Mesendoderm (in vitro differentiated cells): ENCODE measurements at regions not wholly inside any gene's neighbourhood (a gene's known extent, or its start where the extent isn't known, plus 50 kb on each side); places are given as distances from the start of the nearest gene placed in this dataset.

Experiments
- DNase-seq: peaks from one replicate; pipeline ENCODE4 v3.0.0; 2013
- H2AK5ac ChIP-seq: 2 replicates; pipeline ENCODE4 v1.6.1; 2013; ENCODE audit warnings: low read length, inconsistent platforms
- H2BK120ac ChIP-seq: 2 replicates; pipeline ENCODE4 v1.6.1; 2013; ENCODE audit warnings: low read depth, mild to moderate bottlenecking, low read length, moderate library complexity, mixed read lengths
- H2BK15ac ChIP-seq: replicated peaks from 2 replicates; pipeline ENCODE4 v1.6.1; 2013; ENCODE audit warnings: low read depth, mild to moderate bottlenecking, moderate library complexity
- H2BK5ac ChIP-seq: 2 replicates; pipeline ENCODE4 v1.6.1; 2013; ENCODE audit warnings: low read length, inconsistent platforms
- H3K18ac ChIP-seq: 2 replicates; pipeline ENCODE4 v1.6.1; 2013; ENCODE audit warnings: mild to moderate bottlenecking, low read length, mixed read lengths
- H3K23ac ChIP-seq: one replicate; pipeline ENCODE4 v1.6.1; 2013; ENCODE audit warnings: low read length
- H3K27ac ChIP-seq: 2 replicates; pipeline ENCODE4 v1.5.1; 2013; ENCODE audit warnings: low read depth, mild to moderate bottlenecking, inconsistent platforms, low read length, moderate library complexity
- H3K27me3 ChIP-seq: 2 replicates; pipeline ENCODE4 v1.6.1; 2013; ENCODE audit warnings: low read length, control low read depth, mild to moderate bottlenecking, inconsistent platforms; ENCODE audit not compliant: insufficient read depth, poor library complexity
- H3K36me3 ChIP-seq: 2 replicates; pipeline ENCODE4 v1.6.1; 2013; ENCODE audit warnings: low read length, inconsistent platforms; ENCODE audit not compliant: control insufficient read depth, insufficient read depth
- H3K4ac ChIP-seq: one replicate; pipeline ENCODE4 v1.6.1; 2013; ENCODE audit warnings: low read depth, mild to moderate bottlenecking, low read length, moderate library complexity
- H3K4me1 ChIP-seq: 2 replicates; pipeline ENCODE4 v1.6.1; 2013; ENCODE audit warnings: low read depth, low read length, inconsistent platforms; ENCODE audit not compliant: control insufficient read depth
- H3K4me2 ChIP-seq: 2 replicates; pipeline ENCODE4 v1.6.1; 2013; ENCODE audit warnings: low read length
- H3K4me3 ChIP-seq: 2 replicates; pipeline ENCODE4 v1.5.1; 2013; ENCODE audit warnings: mild to moderate bottlenecking, low read length
- H3K56ac ChIP-seq: one replicate; pipeline ENCODE4 v1.6.1; 2013; ENCODE audit warnings: low read length
- H3K79me1 ChIP-seq: 2 replicates; pipeline ENCODE4 v1.6.1; 2013; ENCODE audit warnings: low read length, inconsistent platforms
- H3K79me2 ChIP-seq: 2 replicates; pipeline ENCODE4 v1.6.1; 2013; ENCODE audit warnings: mild to moderate bottlenecking, low read length; ENCODE audit not compliant: control insufficient read depth, insufficient read depth
- H3K9ac ChIP-seq: 2 replicates; pipeline ENCODE4 v1.6.1; 2013; ENCODE audit warnings: low read length, inconsistent platforms
- H4K5ac ChIP-seq: one replicate; pipeline ENCODE4 v1.6.1; 2013; ENCODE audit warnings: low read length
- H4K8ac ChIP-seq: one replicate; pipeline ENCODE4 v1.6.1; 2013; ENCODE audit warnings: low read depth, mild to moderate bottlenecking, control low read depth, low read length, moderate library complexity
- WGBS: extraction: QIAGEN DNeasy Blood & Tissue Kit; methylation state at CpG from one replicate; pipeline ENCODE4 v1.1.7; 2013; ENCODE audit warnings: low lambda C conversion rate, missing lambda C conversion rate; ENCODE audit not compliant: insufficient coverage; ENCODE audit errors: extremely low coverage; 5-methylcytosine and 5-hydroxymethylcytosine counted together

- Histone ChIP-seq H2BK15ac (no peak overlapping the region), H4K5ac (no peak overlapping the region), H3K79me1 (no peaks in the 10 kb centered on the region), H2BK5ac (no peak overlapping the region), H3K27ac (no peak overlapping the region), H3K27me3 (no peaks in the 10 kb centered on the region), H3K4me1 (no peaks in the 10 kb centered on the region), H3K4me3 (no peak overlapping the region), H3K4me2 (no peak overlapping the region), H3K23ac (no peak overlapping the region), H3K56ac (no peak overlapping the region), H3K18ac (no peak overlapping the region), H3K36me3 (no peaks in the 10 kb centered on the region), H3K9ac (no peak overlapping the region), H4K8ac (no peak overlapping the region), H3K79me2 (no peaks in the 10 kb centered on the region), H2BK120ac (no peak overlapping the region), H3K4ac (no peak overlapping the region), H2AK5ac (no peak overlapping the region)
- no peak for DNase-seq
- WGBS, result no CpG with 5 or more reads among the region's 3 CpGs
Measured at GRCh38 chr16:66304961-66305360, 61.5 kb upstream of the CDH5 start.

- no peaks in the 10 kb centered on the region for H3K79me1 ChIP-seq
- no peak overlapping the region for H2BK5ac ChIP-seq
- no peak overlapping the region for H3K23ac ChIP-seq
- H3K4me3 ChIP-seq, result no peak overlapping the region
- H3K27me3 ChIP-seq, result no peaks in the 10 kb centered on the region
- H2BK120ac ChIP-seq, result no peak overlapping the region
- H3K4ac ChIP-seq, result no peak overlapping the region
- no peak overlapping the region for H4K5ac ChIP-seq
- no peak overlapping the region for H3K18ac ChIP-seq
- H2BK15ac ChIP-seq, result no peak overlapping the region
- H3K36me3 ChIP-seq, result no peaks in the 10 kb centered on the region
- no peak for DNase-seq
- H3K4me1 ChIP-seq, result no peaks in the 10 kb centered on the region
- no peak overlapping the region for H3K9ac ChIP-seq
- WGBS, result no CpG with 5 or more reads among the region's 7 CpGs
- no peak overlapping the region for H3K4me2 ChIP-seq
- H3K79me2 ChIP-seq, result no peaks in the 10 kb centered on the region
- H3K27ac ChIP-seq, result no peak overlapping the region
- no peak overlapping the region for H3K56ac ChIP-seq
- H4K8ac ChIP-seq, result no peak overlapping the region
- no peak overlapping the region for H2AK5ac ChIP-seq
Measured at GRCh38 chr16:66304151-66304550, 62.3 kb upstream of the CDH5 start.

- Histone ChIP-seq H3K56ac (no peak overlapping the region), H3K23ac (no peak overlapping the region), H4K5ac (no peak overlapping the region), H3K27me3 (no peaks in the 10 kb centered on the region), H3K4me2 (no peak overlapping the region), H3K4me1 (no peaks in the 10 kb centered on the region), H3K79me1 (no peaks in the 10 kb centered on the region), H3K79me2 (no peaks in the 10 kb centered on the region), H3K9ac (no peak overlapping the region), H3K18ac (no peak overlapping the region), H3K36me3 (no peaks in the 10 kb centered on the region), H2AK5ac (no peak overlapping the region), H4K8ac (no peak overlapping the region), H2BK15ac (no peak overlapping the region), H2BK120ac (no peak overlapping the region), H3K4me3 (no peak overlapping the region), H3K27ac (no peak overlapping the region), H2BK5ac (no peak overlapping the region), H3K4ac (no peak overlapping the region)
- DNase-seq, result no peak
- no CpG with 5 or more reads among the region's 1 CpG for WGBS
Measured at GRCh38 chr16:66300501-66300900, 66.0 kb upstream of the CDH5 start.

GRCh38 chr16:66300037-66300436, 66.5 kb upstream of the CDH5 start:
- H3K4me1 ChIP-seq, result no peaks in the 10 kb centered on the region
- H4K8ac ChIP-seq, result no peak overlapping the region
- H3K18ac ChIP-seq, result no peak overlapping the region
- no peak overlapping the region for H4K5ac ChIP-seq
- H3K23ac ChIP-seq, result no peak overlapping the region
- no peak overlapping the region for H2AK5ac ChIP-seq
- no peaks in the 10 kb centered on the region for H3K79me1 ChIP-seq
- H3K27me3 ChIP-seq, result no peaks in the 10 kb centered on the region
- no peaks in the 10 kb centered on the region for H3K79me2 ChIP-seq
- no peak overlapping the region for H2BK120ac ChIP-seq
- H3K36me3 ChIP-seq, result no peaks in the 10 kb centered on the region
- H2BK15ac ChIP-seq, result no peak overlapping the region
- H3K4me3 ChIP-seq, result no peak overlapping the region
- no peak overlapping the region for H2BK5ac ChIP-seq
- no peak overlapping the region for H3K27ac ChIP-seq
- WGBS, result no CpG with 5 or more reads among the region's 3 CpGs
- no peak overlapping the region for H3K4ac ChIP-seq
- no peak overlapping the region for H3K4me2 ChIP-seq
- no peak for DNase-seq
- H3K9ac ChIP-seq, result no peak overlapping the region
- H3K56ac ChIP-seq, result no peak overlapping the region

- H3K4me3 ChIP-seq, result no peak overlapping the region
- DNase-seq, result no peak
- H2AK5ac ChIP-seq, result no peak overlapping the region
- H3K79me1 ChIP-seq, result no peaks in the 10 kb centered on the region
- H3K27me3 ChIP-seq, result no peaks in the 10 kb centered on the region
- no peaks in the 10 kb centered on the region for H3K79me2 ChIP-seq
- H4K8ac ChIP-seq, result no peak overlapping the region
- H3K18ac ChIP-seq, result no peak overlapping the region
- H3K4me1 ChIP-seq, result no peaks in the 10 kb centered on the region
- H3K56ac ChIP-seq, result no peak overlapping the region
- H3K4me2 ChIP-seq, result no peak overlapping the region
- no peaks in the 10 kb centered on the region for H3K36me3 ChIP-seq
- no CpG with 5 or more reads among the region's 1 CpG for WGBS
- H3K4ac ChIP-seq, result no peak overlapping the region
- no peak overlapping the region for H2BK120ac ChIP-seq
- no peak overlapping the region for H2BK15ac ChIP-seq
- H3K27ac ChIP-seq, result no peak overlapping the region
- no peak overlapping the region for H3K9ac ChIP-seq
- H2BK5ac ChIP-seq, result no peak overlapping the region
- no peak overlapping the region for H4K5ac ChIP-seq
- H3K23ac ChIP-seq, result no peak overlapping the region
Measured at GRCh38 chr16:66299349-66299748, 67.1 kb upstream of the CDH5 start.

GRCh38 chr16:66298571-66299120, 67.8 kb upstream of the CDH5 start:
- no peak overlapping the region for H3K23ac ChIP-seq
- no peak overlapping the region for H3K27ac ChIP-seq
- H3K27me3 ChIP-seq, result no peaks in the 10 kb centered on the region
- no peak overlapping the region for H3K4me3 ChIP-seq
- no peak overlapping the region for H4K5ac ChIP-seq
- H3K4me1 ChIP-seq, result no peaks in the 10 kb centered on the region
- H4K8ac ChIP-seq, result no peak overlapping the region
- H3K79me2 ChIP-seq, result no peaks in the 10 kb centered on the region
- no peak overlapping the region for H3K9ac ChIP-seq
- H3K4me2 ChIP-seq, result no peak overlapping the region
- H3K56ac ChIP-seq, result no peak overlapping the region
- no peak overlapping the region for H2BK5ac ChIP-seq
- no peaks in the 10 kb centered on the region for H3K36me3 ChIP-seq
- H3K18ac ChIP-seq, result no peak overlapping the region
- no peak overlapping the region for H2BK120ac ChIP-seq
- no peak overlapping the region for H2AK5ac ChIP-seq
- no CpG with 5 or more reads among the region's 2 CpGs for WGBS
- no peak overlapping the region for H2BK15ac ChIP-seq
- H3K79me1 ChIP-seq, result no peaks in the 10 kb centered on the region
- H3K4ac ChIP-seq, result no peak overlapping the region
- no peak for DNase-seq
